Vagina (tissue), 2 donors: ENCODE measurements at regions not wholly inside any gene's neighbourhood (a gene's known extent, or its start where the extent isn't known, plus 50 kb on each side); places are given as distances from the start of the nearest gene placed in this dataset.

Experiments
- POLR2A ChIP-seq, 2 donors: fragments of 450-650 bp; IDR thresholded peaks; one replicate each; pipeline ENCODE4 v1.6.1; 2017; ENCODE audit warnings: antibody characterized with exemption in 2 of 2, mild to moderate bottlenecking in 2 of 2, moderate library complexity in 2 of 2
- TF ChIP-seq, protein P1 (sequence below), 3 experiments: fragments of 450-650 bp in 2 of 3; fragments of 200-600 bp in 1 of 3; sonication (generic) in 1 of 3; IDR thresholded peaks; one replicate each; pipeline ENCODE4 v1.5.1; 2017 to 2019; ENCODE audit warnings: antibody characterized with exemption in 3 of 3, mild to moderate bottlenecking in 2 of 3, moderate library complexity in 2 of 3

- TF ChIP-seq POLR2A (IDR thresholded peaks at IDR 0.05) = no peak
- TF ChIP-seq, protein P1, sequence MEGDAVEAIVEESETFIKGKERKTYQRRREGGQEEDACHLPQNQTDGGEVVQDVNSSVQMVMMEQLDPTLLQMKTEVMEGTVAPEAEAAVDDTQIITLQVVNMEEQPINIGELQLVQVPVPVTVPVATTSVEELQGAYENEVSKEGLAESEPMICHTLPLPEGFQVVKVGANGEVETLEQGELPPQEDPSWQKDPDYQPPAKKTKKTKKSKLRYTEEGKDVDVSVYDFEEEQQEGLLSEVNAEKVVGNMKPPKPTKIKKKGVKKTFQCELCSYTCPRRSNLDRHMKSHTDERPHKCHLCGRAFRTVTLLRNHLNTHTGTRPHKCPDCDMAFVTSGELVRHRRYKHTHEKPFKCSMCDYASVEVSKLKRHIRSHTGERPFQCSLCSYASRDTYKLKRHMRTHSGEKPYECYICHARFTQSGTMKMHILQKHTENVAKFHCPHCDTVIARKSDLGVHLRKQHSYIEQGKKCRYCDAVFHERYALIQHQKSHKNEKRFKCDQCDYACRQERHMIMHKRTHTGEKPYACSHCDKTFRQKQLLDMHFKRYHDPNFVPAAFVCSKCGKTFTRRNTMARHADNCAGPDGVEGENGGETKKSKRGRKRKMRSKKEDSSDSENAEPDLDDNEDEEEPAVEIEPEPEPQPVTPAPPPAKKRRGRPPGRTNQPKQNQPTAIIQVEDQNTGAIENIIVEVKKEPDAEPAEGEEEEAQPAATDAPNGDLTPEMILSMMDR (IDR thresholded peaks at IDR 0.05) = no peak
Observed at GRCh38 chr1:204812842-204813241, 57.8 kb upstream of the NFASC start.
